Endothelial cell of umbilical vein (primary cell): ENCODE measurements at regions not wholly inside any gene's neighbourhood (a gene's known extent, or its start where the extent isn't known, plus 50 kb on each side); places are given as distances from the start of the nearest gene placed in this dataset.
"Not testable (repeated sequence)": the region's sequence is repeated elsewhere in the genome, so short reads cannot be mapped to it uniquely, and the experiment has no call there.

Experiments used
- BruUV-seq: library from RNA; stranded (reverse); fragments of 400-500 nt; replicated peaks from 2 replicates; lab custom pipeline; 2021; lab: Mats Ljungman, UMichigan
- CTCF ChIA-PET: fragments of 300-600, 350-600 bp; sonication (Branson Sonifier 250); formaldehyde crosslinking; loops from one replicate; lab custom pipeline; 2021; ENCODE audit warnings: antibody characterized with exemption, inconsistent platforms; lab: Charles Lee
- POLR2A ChIA-PET: fragments of 300-600, 350-600 bp; sonication (Branson Sonifier 250); formaldehyde crosslinking; loops from one replicate; lab custom pipeline; 2021; ENCODE audit warnings: antibody characterized with exemption, inconsistent platforms; lab: Charles Lee
- DNase-seq: peaks from one replicate; pipeline ENCODE4 v3.0.0-alpha.2; 2011; ENCODE audit warnings: low read depth, low spot score
- FAIRE-seq: peaks from 2 replicates; lab custom pipeline; 2011; peaks lifted over from hg19 to GRCh38; lab: Jason Lieb, UNC
- H2AFZ ChIP-seq: 2 replicates; pipeline ENCODE4 v1.6.0; 2012; ENCODE audit warnings: low read depth, low read length, control low read depth, inconsistent platforms
- H3K27ac ChIP-seq: 2 replicates; pipeline ENCODE4 v1.5.1; 2011; ENCODE audit warnings: low read depth, mild to moderate bottlenecking, control low read depth, low read length, moderate library complexity; ENCODE audit not compliant: insufficient read depth
- H3K27me3 ChIP-seq, 2 experiments: 2 replicates each; pipeline versions ENCODE4 v1.6.0 to v1.6.1; 2011; ENCODE audit warnings: low read length in 2 of 2, mixed read lengths in 1 of 2; ENCODE audit not compliant: control insufficient read depth in 2 of 2, insufficient read depth in 2 of 2
- H3K36me3 ChIP-seq, 2 experiments: 2 replicates in 1 of 2; 3 replicates in 1 of 2; pipeline ENCODE4 v1.5.1; 2011; ENCODE audit warnings: low read length in 2 of 2, mild to moderate bottlenecking in 1 of 2, moderate library complexity in 1 of 2; ENCODE audit not compliant: control insufficient read depth in 2 of 2, insufficient read depth in 2 of 2; ENCODE audit errors: extremely low read depth in 1 of 2
- H3K4me1 ChIP-seq: 3 replicates; pipeline ENCODE4 v1.5.1; 2011; ENCODE audit warnings: mild to moderate bottlenecking, low read length; ENCODE audit not compliant: control insufficient read depth, insufficient read depth; ENCODE audit errors: extremely low read depth
- H3K4me2 ChIP-seq: 2 replicates; pipeline ENCODE4 v1.6.1; 2011; ENCODE audit warnings: low read length, control low read depth, mixed read lengths; ENCODE audit not compliant: insufficient read depth
- H3K4me3 ChIP-seq, 3 experiments: fragments of 200-600 bp in 1 of 3; sonication (generic), shearing (Covaris generic) in 1 of 3; replicated peaks in 1 of 3; 2 replicates each; pipeline ENCODE4 v1.5.1; 2011 to 2016; ENCODE audit warnings: control low read depth in 3 of 3, low read length in 3 of 3, mild to moderate bottlenecking in 2 of 3, inconsistent platforms in 1 of 3, low read depth in 1 of 3, moderate library complexity in 1 of 3; ENCODE audit not compliant: insufficient read depth in 1 of 3
- H3K79me2 ChIP-seq: 2 replicates; pipeline ENCODE4 v1.6.0; 2012; ENCODE audit warnings: low read length, inconsistent platforms; ENCODE audit not compliant: control insufficient read depth, insufficient read depth
- H3K9ac ChIP-seq: replicated peaks from 2 replicates; pipeline ENCODE3; 2011; ENCODE audit warnings: low read length, control low read depth; ENCODE audit not compliant: insufficient read depth; ENCODE audit errors: extremely low read depth
- H3K9me1 ChIP-seq: replicated peaks from 3 replicates; pipeline ENCODE4 v1.6.0; 2011; ENCODE audit warnings: mild to moderate bottlenecking, low read length; ENCODE audit not compliant: control insufficient read depth, insufficient read depth; ENCODE audit errors: extremely low read depth
- H3K9me3 ChIP-seq: replicated peaks from 2 replicates; pipeline ENCODE4 v1.5.1; 2012; ENCODE audit warnings: low read length, inconsistent platforms; ENCODE audit not compliant: control insufficient read depth, insufficient read depth
- H4K20me1 ChIP-seq: replicated peaks from 2 replicates; pipeline ENCODE3; 2011; ENCODE audit warnings: mild to moderate bottlenecking, low read length; ENCODE audit not compliant: control insufficient read depth, insufficient read depth; ENCODE audit errors: extremely low read depth
- CTCF ChIP-seq, 2 donors: IDR thresholded peaks; 1 replicate in 1 of 2; 2 replicates in 1 of 2; pipeline ENCODE4 v1.5.1; 2011; ENCODE audit warnings: low read length in 2 of 2, mild to moderate bottlenecking in 2 of 2, moderate library complexity in 2 of 2, control low read depth in 1 of 2, inconsistent platforms in 1 of 2, low read depth in 1 of 2; ENCODE audit not compliant: insufficient read depth in 1 of 2; ENCODE audit errors: extremely low read depth in 1 of 2
- EZH2 ChIP-seq: IDR thresholded peaks from 2 replicates; pipeline ENCODE4 v1.6.1; 2012; ENCODE audit warnings: borderline replicate concordance, low read depth, mild to moderate bottlenecking, moderate library complexity, low read length, inconsistent platforms; ENCODE audit not compliant: severe bottlenecking
- FOS ChIP-seq: IDR thresholded peaks from 2 replicates; pipeline ENCODE4 v1.6.1; 2011; ENCODE audit warnings: mild to moderate bottlenecking, low read length, moderate library complexity, borderline replicate concordance; ENCODE audit not compliant: insufficient read depth
- GATA2 ChIP-seq: IDR thresholded peaks from 2 replicates; pipeline ENCODE4 v1.7.0; 2011; ENCODE audit warnings: low read depth, mild to moderate bottlenecking, moderate library complexity, mixed read lengths, low read length; ENCODE audit not compliant: insufficient read length, insufficient read depth
- JUN ChIP-seq: IDR thresholded peaks from 2 replicates; pipeline ENCODE4 v1.6.1; 2011; ENCODE audit warnings: borderline replicate concordance, low read depth; ENCODE audit not compliant: insufficient read length, insufficient read depth
- MAX ChIP-seq: IDR thresholded peaks from 2 replicates; pipeline ENCODE4 v1.6.1; 2011; ENCODE audit not compliant: insufficient read depth, insufficient read length
- MYC ChIP-seq: IDR thresholded peaks from one replicate; pipeline ENCODE4 v1.6.1; 2011; ENCODE audit warnings: mild to moderate bottlenecking, low read depth, low read length
- POLR2A ChIP-seq: IDR thresholded peaks from 2 replicates; pipeline ENCODE4 v1.6.1; 2012; ENCODE audit warnings: low read depth, mild to moderate bottlenecking, control low read depth, low read length
- POLR2AphosphoS5 ChIP-seq: IDR thresholded peaks from 2 replicates; pipeline ENCODE4 v1.6.1; 2012; ENCODE audit warnings: low read depth, mild to moderate bottlenecking, control low read depth, low read length, moderate library complexity; ENCODE audit not compliant: insufficient read depth
- dilution Hi-C: fragments of 300-500 bp; cut with MboI; formaldehyde crosslinking; loops from one replicate; pipeline ENCODE4 v1.15.0; 2019; ENCODE audit warnings: low sequenced_read_pairs; ENCODE audit not compliant: extremely low pct_ligation_motif_present
- intact Hi-C: fragments of 100-400 bp; cut with micrococcal nuclease; formaldehyde crosslinking; loops from one replicate; pipeline ENCODE4 v1.10.0; 2022

- H3K9me1 ChIP-seq = no peaks in the 10 kb centered on the region
- dilution Hi-C loops (no loop called here), intact Hi-C loops (no loop called here)
- no peak overlapping the region for H3K27ac ChIP-seq
- FAIRE-seq (no peak), DNase-seq (peak; percentile 46)
- no peak overlapping the region for H3K4me2 ChIP-seq
- H3K4me1 ChIP-seq = no peaks in the 10 kb centered on the region
- no peak overlapping the region for H3K4me3 ChIP-seq
- no peaks in the 10 kb centered on the region for H3K27me3 ChIP-seq
- BruUV-seq = no TSS peak
- H4K20me1 ChIP-seq = no peaks in the 10 kb centered on the region
- H3K9me3 ChIP-seq = no peaks in the 10 kb centered on the region
- H3K36me3 ChIP-seq = no peaks in the 10 kb centered on the region
- POLR2A ChIA-PET = no interaction called here
- CTCF ChIA-PET = interaction anchor here (1.0 to 2.2 kb wide), 3 partner anchors 9 to 11 kb away, joined by 3 to 6 read pairs (median 3); no protein-coding TSS in a partner anchor
- H3K79me2 ChIP-seq = no peaks in the 10 kb centered on the region
- TF ChIP-seq JUN (no peak), FOS (no peak), POLR2A (no peak), MYC (no peak), EZH2 (no peak), POLR2AphosphoS5 (no peak), CTCF (IDR thresholded peaks at IDR 0.05; ENCODE audit: extremely low read depth in 1 of 2, insufficient read depth in 1 of 2, low read depth in 1 of 2, low read length in 2 of 2) (no peak), GATA2 (no peak), MAX (no peak)
- no peak overlapping the region for H3K9ac ChIP-seq
- peak overlapping the region; percentile 63 for H2AFZ ChIP-seq
Observed at GRCh38 chr20:53763707-53764414, 170.2 kb upstream of the ZNF217 start.

GRCh38 chr20:53762423-53762798 is 168.8 kb upstream of the ZNF217 start:
- H3K79me2 ChIP-seq, H3K27ac ChIP-seq, H2AFZ ChIP-seq, BruUV-seq, CTCF ChIA-PET, FAIRE-seq, H3K4me2 ChIP-seq, dilution Hi-C loops, H3K4me3 ChIP-seq, intact Hi-C loops, H3K9ac ChIP-seq, H3K36me3 ChIP-seq, H3K9me1 ChIP-seq, H4K20me1 ChIP-seq, POLR2A ChIA-PET, DNase-seq, H3K4me1 ChIP-seq, H3K27me3 ChIP-seq, H3K9me3 ChIP-seq: not testable (repeated sequence)
